ENCODE measurements at regions not wholly inside any gene's neighbourhood (a gene's known extent, or its start where the extent isn't known, plus 50 kb on each side); places are given as distances from the start of the nearest gene placed in this dataset.
"Not testable (repeated sequence)": the region's sequence is repeated elsewhere in the genome, so short reads cannot be mapped to it uniquely, and the experiment has no call there.

- Histone ChIP-seq H3K4me3 (ENCODE audit: low read length) (no peak overlapping the region), H3K9ac (ENCODE audit: low read length) (no peak overlapping the region), H3K36me3 (ENCODE audit: control insufficient read depth, low read depth, low read length) (no peaks in the 10 kb centered on the region), H3K4me1 (ENCODE audit: control insufficient read depth, low read depth, low read length) (no peaks in the 10 kb centered on the region), H3K27me3 (ENCODE audit: control insufficient read depth, insufficient read depth, low read length) (no peaks in the 10 kb centered on the region), H3K27ac (ENCODE audit: low read length) (no peak overlapping the region), H3K9me3 (ENCODE audit: control insufficient read depth, low read depth, low read length) (no peaks in the 10 kb centered on the region)
Observed at GRCh38 chr1:82065916-82066315, 265.2 kb downstream of the ADGRL2 start.

- Histone ChIP-seq H3K27ac (ENCODE audit: low read length) (no peak overlapping the region), H3K4me3 (ENCODE audit: low read length) (no peak overlapping the region), H3K27me3 (ENCODE audit: control insufficient read depth, insufficient read depth, low read length) (no peaks in the 10 kb centered on the region), H3K36me3 (ENCODE audit: control insufficient read depth, low read depth, low read length) (no peaks in the 10 kb centered on the region), H3K9me3 (ENCODE audit: control insufficient read depth, low read depth, low read length) (no peaks in the 10 kb centered on the region), H3K9ac (ENCODE audit: low read length) (no peak overlapping the region), H3K4me1 (ENCODE audit: control insufficient read depth, low read depth, low read length) (no peaks in the 10 kb centered on the region)
Observed at GRCh38 chr1:82064691-82065090, 264.0 kb downstream of the ADGRL2 start.

DNA sequence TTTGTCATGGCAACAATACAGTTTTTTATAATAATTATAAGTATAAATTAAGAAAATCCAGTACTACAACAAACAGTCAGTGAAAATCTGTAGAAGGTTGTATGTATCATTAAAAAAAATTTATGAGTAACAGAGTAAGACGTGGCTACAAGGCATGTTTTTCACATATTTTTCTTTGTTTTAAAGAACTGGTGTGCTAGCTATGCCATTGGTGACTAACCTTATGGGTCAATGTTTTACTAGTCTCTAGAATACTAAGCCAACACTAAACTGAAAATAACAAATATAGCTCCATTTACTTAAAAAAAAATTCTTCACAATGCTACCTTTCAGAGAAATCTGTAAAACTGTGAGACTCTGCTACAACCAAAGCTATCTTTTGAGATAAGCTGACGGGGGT lies 261.5 kb downstream of the ADGRL2 start:
- Histone ChIP-seq H3K9ac (ENCODE audit: low read length) (no peak overlapping the region), H3K27me3 (ENCODE audit: control insufficient read depth, insufficient read depth, low read length) (no peaks in the 10 kb centered on the region), H3K27ac (ENCODE audit: low read length) (no peak overlapping the region), H3K4me1 (ENCODE audit: control insufficient read depth, low read depth, low read length) (no peaks in the 10 kb centered on the region), H3K36me3 (ENCODE audit: control insufficient read depth, low read depth, low read length) (no peaks in the 10 kb centered on the region), H3K4me3 (ENCODE audit: low read length) (no peak overlapping the region), H3K9me3 (ENCODE audit: control insufficient read depth, low read depth, low read length) (no peaks in the 10 kb centered on the region)

- H3K4me1 ChIP-seq (ENCODE audit: control insufficient read depth, low read depth, low read length) = no peaks in the 10 kb centered on the region
- no peaks in the 10 kb centered on the region for H3K27me3 ChIP-seq (ENCODE audit: control insufficient read depth, insufficient read depth, low read length)
- H3K9ac ChIP-seq (ENCODE audit: low read length) = no peak overlapping the region
- no peaks in the 10 kb centered on the region for H3K9me3 ChIP-seq (ENCODE audit: control insufficient read depth, low read depth, low read length)
- no peak overlapping the region for H3K4me3 ChIP-seq (ENCODE audit: low read length)
- H3K27ac ChIP-seq (ENCODE audit: low read length) = no peak overlapping the region
- no peaks in the 10 kb centered on the region for H3K36me3 ChIP-seq (ENCODE audit: control insufficient read depth, low read depth, low read length)
Observed at GRCh38 chr1:82059959-82060358, 259.2 kb downstream of the ADGRL2 start.

GRCh38 chr1:82057011-82057410 lies 256.3 kb downstream of the ADGRL2 start:
- no peak overlapping the region for H3K4me3 ChIP-seq (ENCODE audit: low read length)
- H3K9me3 ChIP-seq (ENCODE audit: control insufficient read depth, low read depth, low read length) = no peaks in the 10 kb centered on the region
- H3K36me3 ChIP-seq (ENCODE audit: control insufficient read depth, low read depth, low read length) = no peaks in the 10 kb centered on the region
- H3K27me3 ChIP-seq (ENCODE audit: control insufficient read depth, insufficient read depth, low read length) = no peaks in the 10 kb centered on the region
- H3K4me1 ChIP-seq (ENCODE audit: control insufficient read depth, low read depth, low read length) = no peaks in the 10 kb centered on the region
- no peak overlapping the region for H3K27ac ChIP-seq (ENCODE audit: low read length)
- H3K9ac ChIP-seq (ENCODE audit: low read length) = no peak overlapping the region

GRCh38 chr1:82055375-82055774 lies 254.6 kb downstream of the ADGRL2 start:
- H3K4me3 ChIP-seq (ENCODE audit: low read length); H3K27ac ChIP-seq (ENCODE audit: low read length); H3K4me1 ChIP-seq (ENCODE audit: control insufficient read depth, low read depth, low read length); H3K36me3 ChIP-seq (ENCODE audit: control insufficient read depth, low read depth, low read length); H3K27me3 ChIP-seq (ENCODE audit: control insufficient read depth, insufficient read depth, low read length); H3K9me3 ChIP-seq (ENCODE audit: control insufficient read depth, low read depth, low read length); H3K9ac ChIP-seq (ENCODE audit: low read length): not testable (repeated sequence)

DNA sequence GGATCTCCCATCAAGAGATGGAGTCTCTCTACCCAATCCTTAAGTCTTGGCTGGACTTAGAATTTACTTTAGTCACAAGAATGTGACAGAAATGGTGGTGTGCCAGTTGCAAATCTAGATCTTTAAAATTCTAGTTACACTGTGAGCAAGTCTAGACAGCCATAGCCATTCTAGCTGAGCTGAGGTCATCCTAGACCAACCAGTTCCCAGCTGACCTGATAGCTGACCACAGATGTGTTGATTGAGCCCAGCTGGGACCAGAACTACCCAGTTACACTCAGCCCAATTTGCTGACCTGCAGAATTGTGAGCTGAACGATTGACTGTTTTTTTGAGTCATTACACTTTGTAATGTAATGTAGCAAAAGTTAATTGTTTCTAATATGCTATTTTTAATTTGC lies 251.8 kb downstream of the ADGRL2 start:
- H3K27ac ChIP-seq (ENCODE audit: low read length) = no peak overlapping the region
- H3K9ac ChIP-seq (ENCODE audit: low read length) = no peak overlapping the region
- H3K4me1 ChIP-seq (ENCODE audit: control insufficient read depth, low read depth, low read length) = no peaks in the 10 kb centered on the region
- H3K36me3 ChIP-seq (ENCODE audit: control insufficient read depth, low read depth, low read length) = no peaks in the 10 kb centered on the region
- H3K27me3 ChIP-seq (ENCODE audit: control insufficient read depth, insufficient read depth, low read length) = no peaks in the 10 kb centered on the region
- no peaks in the 10 kb centered on the region for H3K9me3 ChIP-seq (ENCODE audit: control insufficient read depth, low read depth, low read length)
- no peak overlapping the region for H3K4me3 ChIP-seq (ENCODE audit: low read length)

DNA sequence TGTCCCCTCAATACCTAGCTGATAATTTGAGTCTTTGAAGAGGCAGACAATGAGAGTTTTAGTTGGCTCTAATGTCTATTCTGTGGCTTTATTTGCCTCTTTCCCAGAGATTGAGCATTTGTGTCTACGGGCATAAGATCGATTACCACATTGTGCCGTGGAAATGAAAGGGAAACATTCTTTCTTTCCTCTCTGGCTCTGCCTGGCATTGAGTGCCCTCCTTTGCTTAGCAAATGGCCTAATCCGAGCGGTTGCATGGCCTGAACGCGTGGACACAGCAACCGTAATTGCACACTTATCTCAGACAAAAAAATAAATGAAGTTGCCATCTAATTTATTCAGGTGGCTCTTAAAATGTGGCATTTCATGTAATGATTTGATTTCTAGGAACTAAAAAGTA lies 247.9 kb downstream of the ADGRL2 start:
- H3K27me3 ChIP-seq (ENCODE audit: control insufficient read depth, insufficient read depth, low read length) = no peaks in the 10 kb centered on the region
- no peaks in the 10 kb centered on the region for H3K4me1 ChIP-seq (ENCODE audit: control insufficient read depth, low read depth, low read length)
- no peak overlapping the region for H3K27ac ChIP-seq (ENCODE audit: low read length)
- H3K9ac ChIP-seq (ENCODE audit: low read length) = no peak overlapping the region
- no peaks in the 10 kb centered on the region for H3K9me3 ChIP-seq (ENCODE audit: control insufficient read depth, low read depth, low read length)
- no peak overlapping the region for H3K4me3 ChIP-seq (ENCODE audit: low read length)
- no peaks in the 10 kb centered on the region for H3K36me3 ChIP-seq (ENCODE audit: control insufficient read depth, low read depth, low read length)

GRCh38 chr1:82045221-82045620 lies 244.5 kb downstream of the ADGRL2 start:
- Histone ChIP-seq H3K4me3 (ENCODE audit: low read length) (no peak overlapping the region), H3K9me3 (ENCODE audit: control insufficient read depth, low read depth, low read length) (no peaks in the 10 kb centered on the region), H3K9ac (ENCODE audit: low read length) (no peak overlapping the region), H3K27me3 (ENCODE audit: control insufficient read depth, insufficient read depth, low read length) (no peaks in the 10 kb centered on the region), H3K27ac (ENCODE audit: low read length) (no peak overlapping the region), H3K4me1 (ENCODE audit: control insufficient read depth, low read depth, low read length) (no peaks in the 10 kb centered on the region), H3K36me3 (ENCODE audit: control insufficient read depth, low read depth, low read length) (no peaks in the 10 kb centered on the region)

DNA sequence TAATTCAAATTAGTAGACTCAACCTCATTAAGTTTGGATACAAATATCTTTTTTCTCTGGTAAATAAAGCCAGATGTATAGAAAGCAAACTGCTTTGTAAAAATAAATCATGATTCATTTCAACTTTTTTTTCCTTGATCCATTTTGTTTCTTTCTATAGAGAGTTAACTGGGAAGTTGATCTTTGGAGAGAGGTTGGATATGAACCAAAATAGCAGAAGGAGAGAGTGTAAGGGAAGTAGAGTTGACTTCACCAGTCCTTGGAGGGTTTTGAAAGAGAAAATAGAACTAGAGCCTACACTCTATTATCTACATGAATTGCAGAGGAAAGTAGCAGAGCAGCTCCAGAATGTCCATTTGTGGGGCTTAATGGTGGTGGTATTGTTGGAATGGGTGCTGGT lies 243.8 kb downstream of the ADGRL2 start:
- Histone ChIP-seq H3K4me3 (ENCODE audit: low read length) (no peak overlapping the region), H3K27me3 (ENCODE audit: control insufficient read depth, insufficient read depth, low read length) (no peaks in the 10 kb centered on the region), H3K36me3 (ENCODE audit: control insufficient read depth, low read depth, low read length) (no peaks in the 10 kb centered on the region), H3K9me3 (ENCODE audit: control insufficient read depth, low read depth, low read length) (no peaks in the 10 kb centered on the region), H3K9ac (ENCODE audit: low read length) (no peak overlapping the region), H3K27ac (ENCODE audit: low read length) (no peak overlapping the region), H3K4me1 (ENCODE audit: control insufficient read depth, low read depth, low read length) (no peaks in the 10 kb centered on the region)

DNA sequence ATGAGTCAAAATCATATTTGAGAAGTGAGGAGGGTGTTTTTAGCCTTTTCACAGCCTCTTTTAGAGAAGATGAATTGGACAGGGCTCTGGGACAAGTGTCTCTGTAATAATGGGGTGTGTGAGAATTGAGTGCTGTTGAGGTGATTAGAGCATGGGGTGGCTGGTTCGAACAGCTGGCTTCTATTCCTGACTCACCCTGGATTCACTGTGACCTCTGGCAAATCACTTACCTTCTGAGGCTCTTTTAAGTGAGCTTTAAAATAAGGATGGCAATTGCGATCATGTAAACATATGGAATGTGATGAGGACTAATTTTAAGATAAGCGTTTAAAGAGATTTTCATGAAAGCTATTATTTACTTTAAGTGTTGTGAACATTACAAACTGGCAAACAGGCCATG lies 243.4 kb downstream of the ADGRL2 start:
- H3K4me1 ChIP-seq (ENCODE audit: control insufficient read depth, low read depth, low read length) = no peaks in the 10 kb centered on the region
- H3K9ac ChIP-seq (ENCODE audit: low read length) = no peak overlapping the region
- no peak overlapping the region for H3K27ac ChIP-seq (ENCODE audit: low read length)
- H3K36me3 ChIP-seq (ENCODE audit: control insufficient read depth, low read depth, low read length) = no peaks in the 10 kb centered on the region
- no peaks in the 10 kb centered on the region for H3K27me3 ChIP-seq (ENCODE audit: control insufficient read depth, insufficient read depth, low read length)
- H3K4me3 ChIP-seq (ENCODE audit: low read length) = no peak overlapping the region
- no peaks in the 10 kb centered on the region for H3K9me3 ChIP-seq (ENCODE audit: control insufficient read depth, low read depth, low read length)

DNA sequence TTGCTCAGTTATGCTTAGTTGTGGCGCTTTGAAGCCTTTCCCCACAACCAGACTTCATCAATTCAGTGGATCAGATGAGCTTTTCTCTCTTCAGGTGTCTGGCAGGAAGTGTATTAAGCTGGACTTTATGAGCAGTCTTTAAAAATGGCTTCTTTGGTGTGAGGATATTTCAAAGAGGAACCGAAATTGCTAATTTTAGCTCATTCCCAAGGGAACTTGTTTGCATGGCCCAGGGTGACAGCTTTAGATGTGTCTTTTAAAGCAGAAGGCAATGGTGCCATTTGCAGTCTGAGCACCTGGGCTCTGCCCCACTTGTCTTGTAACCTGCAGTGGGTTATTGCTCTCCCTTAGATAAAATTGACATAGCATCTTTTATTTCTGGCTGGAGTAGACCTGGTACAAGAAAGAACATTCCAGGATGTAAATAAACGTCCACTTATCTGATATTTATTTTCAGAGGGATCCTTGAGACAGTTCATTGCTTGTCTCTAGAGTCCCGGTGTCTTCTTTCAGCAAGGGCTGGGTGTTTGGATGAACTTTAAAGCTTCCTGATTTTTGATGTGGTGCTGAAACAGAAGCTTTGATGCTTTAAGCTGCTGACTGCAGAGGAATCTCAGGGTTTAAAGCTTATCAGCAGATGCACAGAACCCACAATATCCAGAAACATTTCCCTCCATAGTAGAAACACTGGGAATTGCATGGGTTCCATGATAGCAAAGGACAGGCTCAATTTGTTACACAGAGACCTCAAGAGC lies 241.7 kb downstream of the ADGRL2 start:
- H3K4me3 ChIP-seq (ENCODE audit: low read length) = no peak overlapping the region

More for the DNA sequence above, 241.7 kb downstream of the ADGRL2 start:
- no peaks in the 10 kb centered on the region for H3K9me3 ChIP-seq (ENCODE audit: control insufficient read depth, low read depth, low read length)
- no peak overlapping the region for H3K9ac ChIP-seq (ENCODE audit: low read length)
- H3K27ac ChIP-seq (ENCODE audit: low read length) = no peak overlapping the region
- no peaks in the 10 kb centered on the region for H3K4me1 ChIP-seq (ENCODE audit: control insufficient read depth, low read depth, low read length)
- H3K27me3 ChIP-seq (ENCODE audit: control insufficient read depth, insufficient read depth, low read length) = no peaks in the 10 kb centered on the region
- no peaks in the 10 kb centered on the region for H3K36me3 ChIP-seq (ENCODE audit: control insufficient read depth, low read depth, low read length)
